Esophagus muscularis mucosa (tissue), 3 donors: ENCODE measurements at regions not wholly inside any gene's neighbourhood (a gene's known extent, or its start where the extent isn't known, plus 50 kb on each side); places are given as distances from the start of the nearest gene placed in this dataset.

Experiments used
- POLR2A ChIP-seq: fragments of 450-650 bp; IDR thresholded peaks from one replicate; pipeline ENCODE4 v1.6.1; 2017; ENCODE audit warnings: antibody characterized with exemption, moderate library complexity, mild to moderate bottlenecking, low read depth
- TF ChIP-seq, protein P1 (sequence below), 3 experiments: fragments of 200-600 bp in 2 of 3; fragments of 450-650 bp in 1 of 3; sonication (generic) in 2 of 3; IDR thresholded peaks; one replicate each; pipeline ENCODE4 v1.5.1; 2017 to 2019; ENCODE audit warnings: antibody characterized with exemption in 3 of 3, mild to moderate bottlenecking in 2 of 3, moderate library complexity in 1 of 3

DNA sequence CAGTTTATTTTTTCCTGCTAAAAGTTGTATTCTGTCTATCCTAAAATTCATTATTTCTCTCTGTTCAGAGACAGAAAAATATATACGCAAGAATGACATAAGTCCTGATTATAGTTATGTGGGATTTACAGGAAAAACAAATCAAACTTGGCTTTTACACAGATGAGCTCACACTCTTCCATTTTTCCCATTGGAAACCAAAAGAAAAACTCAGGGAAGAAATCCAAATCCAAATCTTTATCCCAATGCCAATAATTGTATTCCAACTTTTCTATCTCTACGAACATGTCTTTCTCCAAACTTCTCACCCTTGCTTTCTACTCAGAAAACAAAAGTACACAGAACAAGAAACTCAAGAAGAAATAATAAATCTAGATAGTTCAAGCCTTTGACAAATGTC, 249.1 kb upstream of the TMEFF2 start:
- TF ChIP-seq, protein P1, sequence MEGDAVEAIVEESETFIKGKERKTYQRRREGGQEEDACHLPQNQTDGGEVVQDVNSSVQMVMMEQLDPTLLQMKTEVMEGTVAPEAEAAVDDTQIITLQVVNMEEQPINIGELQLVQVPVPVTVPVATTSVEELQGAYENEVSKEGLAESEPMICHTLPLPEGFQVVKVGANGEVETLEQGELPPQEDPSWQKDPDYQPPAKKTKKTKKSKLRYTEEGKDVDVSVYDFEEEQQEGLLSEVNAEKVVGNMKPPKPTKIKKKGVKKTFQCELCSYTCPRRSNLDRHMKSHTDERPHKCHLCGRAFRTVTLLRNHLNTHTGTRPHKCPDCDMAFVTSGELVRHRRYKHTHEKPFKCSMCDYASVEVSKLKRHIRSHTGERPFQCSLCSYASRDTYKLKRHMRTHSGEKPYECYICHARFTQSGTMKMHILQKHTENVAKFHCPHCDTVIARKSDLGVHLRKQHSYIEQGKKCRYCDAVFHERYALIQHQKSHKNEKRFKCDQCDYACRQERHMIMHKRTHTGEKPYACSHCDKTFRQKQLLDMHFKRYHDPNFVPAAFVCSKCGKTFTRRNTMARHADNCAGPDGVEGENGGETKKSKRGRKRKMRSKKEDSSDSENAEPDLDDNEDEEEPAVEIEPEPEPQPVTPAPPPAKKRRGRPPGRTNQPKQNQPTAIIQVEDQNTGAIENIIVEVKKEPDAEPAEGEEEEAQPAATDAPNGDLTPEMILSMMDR (IDR thresholded peaks at IDR 0.05) = no peak
- no peak for TF ChIP-seq POLR2A
